SK-N-MC (cell line): ENCODE measurements at regions not wholly inside any gene's neighbourhood (a gene's known extent, or its start where the extent isn't known, plus 50 kb on each side); places are given as distances from the start of the nearest gene placed in this dataset.

Experiments
- EZH2 ChIP-seq: fragments of 200-600 bp; sonication (generic); IDR thresholded peaks from one replicate; pipeline ENCODE4 v1.6.1; 2017; ENCODE audit warnings: antibody characterized with exemption
- FOXP2 ChIP-seq: optimal IDR thresholded peaks from 2 replicates; pipeline ENCODE3; 2011; ENCODE audit warnings: mild to moderate bottlenecking, moderate library complexity; ENCODE audit not compliant: insufficient read depth; ENCODE audit errors: extremely low read length, control extremely low read depth
- POLR2AphosphoS5 ChIP-seq: IDR thresholded peaks from 2 replicates; pipeline ENCODE4 v1.6.1; 2012; ENCODE audit warnings: mild to moderate bottlenecking, low read depth, low read length, borderline replicate concordance

DNA sequence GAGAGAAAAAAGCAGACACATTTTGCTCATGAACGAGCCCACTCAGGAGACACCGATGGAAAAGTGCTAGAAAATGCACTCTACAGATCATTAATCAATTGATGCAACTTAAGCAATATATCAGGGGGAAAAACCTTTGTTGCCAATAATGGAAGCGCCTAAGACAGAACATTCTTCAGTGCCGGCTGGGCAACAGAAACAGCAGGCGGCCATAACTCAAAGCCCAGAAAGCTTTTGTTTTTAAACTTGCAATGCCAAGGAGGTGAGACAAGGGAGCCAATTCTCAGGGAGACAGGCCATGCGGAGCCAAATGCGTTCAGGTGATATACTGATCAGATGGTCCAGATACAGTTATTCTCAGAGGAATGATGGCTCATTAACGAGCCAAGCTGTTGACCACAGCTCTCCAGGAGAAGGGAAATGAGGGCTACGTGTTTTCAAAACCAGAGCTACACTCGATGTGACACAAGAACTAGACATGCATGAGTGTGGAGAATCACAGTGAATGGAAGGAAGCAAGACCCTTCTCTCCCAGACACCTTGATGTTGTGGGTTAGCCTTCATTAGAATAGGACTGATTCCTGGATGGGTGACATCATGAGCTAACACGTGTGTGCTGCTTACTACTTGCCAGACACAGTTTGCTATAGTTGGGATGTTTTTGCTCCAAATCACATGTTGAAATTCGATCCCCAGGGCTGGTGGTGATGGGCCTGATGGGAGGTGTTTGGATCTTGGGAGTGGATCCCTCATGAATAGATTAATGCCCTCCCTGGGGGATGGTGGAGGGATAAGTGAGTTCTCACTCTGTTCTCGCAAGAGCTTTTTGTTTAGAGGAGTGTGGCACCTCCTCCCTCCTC lies 79.1 kb upstream of the KCNMA1 start:
- TF ChIP-seq EZH2 (no peak), POLR2AphosphoS5 (no peak), FOXP2 (no peak)
